Suprapubic skin (tissue), 4 donors: ENCODE measurements at regions not wholly inside any gene's neighbourhood (a gene's known extent, or its start where the extent isn't known, plus 50 kb on each side); places are given as distances from the start of the nearest gene placed in this dataset.

Experiments
- DNase-seq, 2 donors: peaks; one replicate each; pipeline ENCODE4 v3.0.0-alpha.2; 2019; ENCODE audit warnings: low spot score in 2 of 2
- H3K27ac ChIP-seq: fragments of 200-600 bp; sonication (generic); one replicate; pipeline ENCODE4 v1.5.1; 2019
- H3K27me3 ChIP-seq: fragments of 200-600 bp; sonication (generic); one replicate; pipeline ENCODE4 v1.5.1; 2019
- H3K36me3 ChIP-seq: fragments of 200-600 bp; sonication (generic); one replicate; pipeline ENCODE4 v1.5.1; 2019
- H3K4me1 ChIP-seq: fragments of 200-600 bp; sonication (generic); one replicate; pipeline ENCODE4 v1.5.1; 2019
- H3K4me3 ChIP-seq: fragments of 200-600 bp; sonication (generic); one replicate; pipeline ENCODE4 v1.5.1; 2019; ENCODE audit warnings: mild to moderate bottlenecking
- H3K9me3 ChIP-seq: fragments of 200-600 bp; sonication (generic); one replicate; pipeline ENCODE4 v1.5.1; 2019
- EP300 ChIP-seq: sonication (generic); formaldehyde crosslinking; IDR thresholded peaks from one replicate; pipeline ENCODE4 v1.6.1; 2017; ENCODE audit warnings: antibody characterized with exemption
- POLR2A ChIP-seq, 2 donors: fragments of 450-650 bp; IDR thresholded peaks; one replicate each; pipeline ENCODE4 v1.6.1; 2017; ENCODE audit warnings: antibody characterized with exemption in 2 of 2, mild to moderate bottlenecking in 2 of 2, moderate library complexity in 2 of 2
- POLR2AphosphoS5 ChIP-seq, 3 donors: sonication (generic); formaldehyde crosslinking; IDR thresholded peaks; one replicate each; pipeline ENCODE4 v1.6.1; 2017; ENCODE audit warnings: antibody characterized with exemption in 3 of 3
- WGBS: methylation state at CpG from one replicate; pipeline ENCODE4 v1.1.5; 2018; 5-methylcytosine and 5-hydroxymethylcytosine counted together
- TF ChIP-seq, protein P1 (sequence below), 2 donors: fragments of 200-600 bp in 1 of 2; fragments of 450-650 bp in 1 of 2; sonication (generic) in 1 of 2; IDR thresholded peaks; one replicate each; pipeline ENCODE4 v1.5.1; 2016 to 2019; ENCODE audit warnings: antibody characterized with exemption in 2 of 2, mild to moderate bottlenecking in 1 of 2, moderate library complexity in 1 of 2

DNA sequence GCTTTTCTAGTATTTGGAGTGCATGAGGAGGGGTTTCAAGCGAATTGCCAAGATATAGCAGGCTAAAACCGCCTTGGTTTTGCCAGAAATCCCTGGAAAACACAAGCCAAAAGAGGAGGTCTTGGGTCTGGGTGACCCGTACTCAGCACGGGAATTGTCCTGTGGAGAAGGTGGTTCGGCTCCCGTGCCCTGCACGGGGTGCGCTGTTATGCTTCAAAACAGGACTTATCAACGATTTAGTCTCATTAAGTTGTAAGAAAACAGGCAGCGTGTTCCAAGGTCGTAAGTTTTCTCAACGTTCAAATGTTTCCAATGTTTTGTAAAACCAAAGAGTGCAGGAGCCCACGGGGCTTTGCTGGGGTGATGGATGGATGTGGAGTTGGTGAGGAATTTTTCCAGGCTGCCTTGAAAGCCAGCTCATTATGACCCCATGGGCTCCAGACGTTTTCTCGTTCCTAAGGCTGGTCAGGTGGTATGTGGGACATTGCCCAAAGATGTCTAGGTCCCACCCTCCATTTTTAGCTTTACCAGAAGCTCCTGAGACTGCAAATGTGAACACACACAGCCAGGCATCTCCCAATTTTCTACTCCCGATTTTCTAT, 75.4 kb upstream of the CLDN14 start:
- no peak for DNase-seq
- Histone ChIP-seq H3K4me1 (peaks cover 12% of the 10 kb centered on the region), H3K27ac (no peak overlapping the region), H3K9me3 (no peaks in the 10 kb centered on the region), H3K36me3 (no peaks in the 10 kb centered on the region), H3K4me3 (no peak overlapping the region), H3K27me3 (peaks cover 6% of the 10 kb centered on the region)
- 63% methylated on average over 16 of the region's 16 CpGs for WGBS
- no peak for TF ChIP-seq POLR2AphosphoS5 (IDR thresholded peaks at IDR 0.05)

DNA sequence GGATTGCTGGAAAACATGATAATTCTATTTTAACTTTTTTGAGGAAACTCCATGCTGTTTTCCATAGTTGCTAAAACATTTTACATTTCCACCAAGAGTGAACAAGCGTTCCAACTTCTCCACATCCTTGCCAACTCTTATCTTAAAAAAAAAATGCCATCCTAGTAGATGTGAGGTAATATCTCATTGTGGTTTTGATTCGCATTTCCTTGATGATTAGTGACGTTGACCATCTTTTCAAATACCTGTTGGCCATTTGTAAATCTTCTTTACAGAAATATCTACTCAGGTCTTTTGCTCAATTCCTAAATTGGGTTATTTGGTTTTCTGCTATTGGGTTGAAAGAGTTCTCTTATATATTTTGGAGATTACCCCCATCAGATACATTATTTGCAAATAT, 77.4 kb upstream of the CLDN14 start:
- no peak for DNase-seq
- whole genome bisulfite sequencing, result 84% methylated on average over 3 of the region's 3 CpGs
- Histone ChIP-seq H3K27ac (no peak overlapping the region), H3K36me3 (no peaks in the 10 kb centered on the region), H3K27me3 (peaks cover 13% of the 10 kb centered on the region), H3K9me3 (no peaks in the 10 kb centered on the region), H3K4me3 (no peak overlapping the region), H3K4me1 (peaks cover under 1% of the 10 kb centered on the region)
- TF ChIP-seq POLR2A (IDR thresholded peaks at IDR 0.05), result no peak
- no peak for TF ChIP-seq POLR2AphosphoS5 (IDR thresholded peaks at IDR 0.05)
- TF ChIP-seq, protein P1, sequence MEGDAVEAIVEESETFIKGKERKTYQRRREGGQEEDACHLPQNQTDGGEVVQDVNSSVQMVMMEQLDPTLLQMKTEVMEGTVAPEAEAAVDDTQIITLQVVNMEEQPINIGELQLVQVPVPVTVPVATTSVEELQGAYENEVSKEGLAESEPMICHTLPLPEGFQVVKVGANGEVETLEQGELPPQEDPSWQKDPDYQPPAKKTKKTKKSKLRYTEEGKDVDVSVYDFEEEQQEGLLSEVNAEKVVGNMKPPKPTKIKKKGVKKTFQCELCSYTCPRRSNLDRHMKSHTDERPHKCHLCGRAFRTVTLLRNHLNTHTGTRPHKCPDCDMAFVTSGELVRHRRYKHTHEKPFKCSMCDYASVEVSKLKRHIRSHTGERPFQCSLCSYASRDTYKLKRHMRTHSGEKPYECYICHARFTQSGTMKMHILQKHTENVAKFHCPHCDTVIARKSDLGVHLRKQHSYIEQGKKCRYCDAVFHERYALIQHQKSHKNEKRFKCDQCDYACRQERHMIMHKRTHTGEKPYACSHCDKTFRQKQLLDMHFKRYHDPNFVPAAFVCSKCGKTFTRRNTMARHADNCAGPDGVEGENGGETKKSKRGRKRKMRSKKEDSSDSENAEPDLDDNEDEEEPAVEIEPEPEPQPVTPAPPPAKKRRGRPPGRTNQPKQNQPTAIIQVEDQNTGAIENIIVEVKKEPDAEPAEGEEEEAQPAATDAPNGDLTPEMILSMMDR (IDR thresholded peaks at IDR 0.05), result no peak
- no peak for TF ChIP-seq EP300

DNA sequence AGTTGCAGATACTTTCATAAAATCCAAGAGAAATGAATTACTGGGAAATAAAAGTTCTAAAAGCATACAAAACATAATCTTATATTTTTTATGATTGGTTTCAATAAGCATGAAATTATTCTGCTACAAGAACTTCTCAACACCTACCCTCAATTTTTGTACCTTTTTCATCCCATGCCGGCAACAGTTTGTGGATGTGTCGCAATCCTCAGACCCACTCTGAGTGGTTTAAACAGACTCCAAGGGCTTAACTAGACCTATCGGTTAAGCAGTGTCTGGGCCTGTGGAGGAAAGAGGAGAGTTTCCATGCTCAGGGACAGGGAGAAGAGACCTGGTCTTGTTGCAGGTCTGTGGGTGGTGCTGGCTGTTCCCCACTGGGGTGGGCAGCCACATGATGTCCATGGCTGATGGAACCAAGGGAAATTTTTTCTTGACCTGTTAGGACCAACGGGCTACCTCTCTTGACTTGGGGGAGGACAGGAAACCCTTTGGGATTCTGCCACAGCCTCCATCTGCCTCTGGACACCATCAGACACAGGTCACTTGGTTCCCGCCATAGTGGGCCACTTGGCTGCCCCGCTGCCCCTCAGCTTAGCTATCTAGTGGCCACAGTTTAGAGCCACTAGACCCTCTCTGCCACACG, 81.1 kb upstream of the CLDN14 start:
- DNase-seq, result no peak
- H3K36me3 ChIP-seq, result no peaks in the 10 kb centered on the region
- H3K27me3 ChIP-seq, result peaks cover 40% of the 10 kb centered on the region
- H3K9me3 ChIP-seq, result no peaks in the 10 kb centered on the region
- H3K27ac ChIP-seq, result no peak overlapping the region
- no peak overlapping the region for H3K4me3 ChIP-seq
- WGBS, result 94% methylated on average over 6 of the region's 7 CpGs
- H3K4me1 ChIP-seq, result no peaks in the 10 kb centered on the region
- no peak for TF ChIP-seq POLR2AphosphoS5 (IDR thresholded peaks at IDR 0.05)
- no peak for TF ChIP-seq POLR2A (IDR thresholded peaks at IDR 0.05)
- no peak for TF ChIP-seq EP300
- TF ChIP-seq, protein P1 (IDR thresholded peaks at IDR 0.05), result no peak

DNA sequence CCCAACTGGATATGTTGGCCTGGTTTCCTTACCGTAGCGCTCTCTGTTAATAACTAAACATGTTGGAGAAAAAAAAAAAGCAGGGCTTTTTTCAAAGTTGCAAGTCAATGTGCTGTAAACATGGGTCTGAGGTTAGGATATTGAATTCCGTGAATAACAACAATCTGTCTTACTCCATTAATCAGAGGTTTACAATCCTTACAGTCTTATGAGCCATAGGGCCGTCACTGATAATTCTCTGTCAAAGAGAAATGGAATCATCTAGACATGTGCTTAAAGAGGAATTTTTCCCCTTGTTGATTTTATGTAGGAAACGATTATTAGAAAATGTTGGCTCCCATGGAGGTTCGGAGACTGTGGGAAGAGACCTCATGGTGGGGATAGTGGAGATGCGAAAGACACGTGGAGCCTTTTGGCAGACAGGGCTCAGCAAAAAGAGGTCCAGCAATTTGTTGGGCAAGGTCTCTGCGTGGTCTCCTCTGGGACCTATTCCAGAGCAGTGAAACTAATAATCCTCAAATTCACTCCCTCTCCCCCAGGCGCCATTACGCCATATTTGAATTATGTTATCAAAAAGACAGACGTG, 83.5 kb upstream of the CLDN14 start:
- TF ChIP-seq POLR2A (IDR thresholded peaks at IDR 0.05) (no peak), EP300 (no peak), POLR2AphosphoS5 (IDR thresholded peaks at IDR 0.05) (no peak)
- TF ChIP-seq, protein P1 (IDR thresholded peaks at IDR 0.05), result no peak
- Histone ChIP-seq H3K9me3 (no peaks in the 10 kb centered on the region), H3K36me3 (no peaks in the 10 kb centered on the region), H3K27me3 (peaks cover 54% of the 10 kb centered on the region), H3K4me1 (no peaks in the 10 kb centered on the region), H3K27ac (no peak overlapping the region), H3K4me3 (no peak overlapping the region)
- WGBS, result 79% methylated on average over 12 of the region's 12 CpGs
- no peak for DNase-seq

DNA sequence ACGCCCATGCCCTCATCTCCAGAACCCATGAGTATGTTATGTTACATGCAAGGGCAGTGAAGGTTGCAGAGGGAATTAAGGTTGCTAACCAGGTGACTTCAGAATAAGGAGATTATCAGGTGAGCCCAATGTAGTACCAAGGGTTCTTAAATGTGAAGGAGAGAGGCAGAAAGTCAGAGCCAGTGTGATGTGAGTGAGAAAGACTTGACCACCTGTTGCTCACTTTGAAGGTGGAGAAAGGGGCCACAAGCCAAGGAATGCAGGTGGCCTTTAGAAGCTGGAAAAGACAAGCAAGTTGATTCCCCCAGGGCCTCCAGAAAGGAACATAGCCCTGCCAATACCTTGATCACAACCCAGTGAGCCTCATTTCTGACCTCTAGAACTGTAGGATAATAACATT, 84.7 kb upstream of the CLDN14 start:
- no peak for DNase-seq
- H3K4me1 ChIP-seq, result no peaks in the 10 kb centered on the region
- TF ChIP-seq EP300, result no peak
- TF ChIP-seq, protein P1 (IDR thresholded peaks at IDR 0.05), result no peak
- no peak for TF ChIP-seq POLR2A (IDR thresholded peaks at IDR 0.05)
- no peak for TF ChIP-seq POLR2AphosphoS5 (IDR thresholded peaks at IDR 0.05)
- no peak overlapping the region for H3K4me3 ChIP-seq
- H3K27me3 ChIP-seq, result peaks cover 61% of the 10 kb centered on the region
- 0% methylated on average over 1 of the region's 1 CpG for WGBS
- no peaks in the 10 kb centered on the region for H3K9me3 ChIP-seq
- no peaks in the 10 kb centered on the region for H3K36me3 ChIP-seq
- H3K27ac ChIP-seq, result no peak overlapping the region
